ENCODE measurements at regions not wholly inside any gene's neighbourhood (a gene's known extent, or its start where the extent isn't known, plus 50 kb on each side); places are given as distances from the start of the nearest gene placed in this dataset.

DNA sequence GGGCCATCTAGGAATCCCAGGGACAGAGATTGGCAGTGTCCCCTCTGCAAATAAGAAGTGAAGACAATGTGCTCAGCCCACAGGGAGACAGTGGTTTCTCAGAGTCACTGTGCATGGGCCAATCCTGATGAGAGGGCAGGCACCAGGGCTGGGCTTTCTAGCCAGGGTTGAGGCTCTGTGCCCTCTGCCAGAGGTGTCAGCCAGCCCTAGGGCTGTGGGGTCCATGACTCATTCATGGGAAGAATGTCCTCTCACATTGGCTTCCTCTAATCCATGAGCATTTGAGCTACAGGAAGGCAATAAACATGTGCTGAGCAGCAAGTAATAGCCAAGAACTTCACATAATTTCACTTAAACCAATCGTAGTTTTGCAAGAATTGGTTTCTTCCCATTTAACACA is 482.0 kb upstream of the MGMT start:
- no peak overlapping the region for H3K4me3 ChIP-seq (ENCODE audit: low read depth, low read length)
- TF ChIP-seq, protein P1, sequence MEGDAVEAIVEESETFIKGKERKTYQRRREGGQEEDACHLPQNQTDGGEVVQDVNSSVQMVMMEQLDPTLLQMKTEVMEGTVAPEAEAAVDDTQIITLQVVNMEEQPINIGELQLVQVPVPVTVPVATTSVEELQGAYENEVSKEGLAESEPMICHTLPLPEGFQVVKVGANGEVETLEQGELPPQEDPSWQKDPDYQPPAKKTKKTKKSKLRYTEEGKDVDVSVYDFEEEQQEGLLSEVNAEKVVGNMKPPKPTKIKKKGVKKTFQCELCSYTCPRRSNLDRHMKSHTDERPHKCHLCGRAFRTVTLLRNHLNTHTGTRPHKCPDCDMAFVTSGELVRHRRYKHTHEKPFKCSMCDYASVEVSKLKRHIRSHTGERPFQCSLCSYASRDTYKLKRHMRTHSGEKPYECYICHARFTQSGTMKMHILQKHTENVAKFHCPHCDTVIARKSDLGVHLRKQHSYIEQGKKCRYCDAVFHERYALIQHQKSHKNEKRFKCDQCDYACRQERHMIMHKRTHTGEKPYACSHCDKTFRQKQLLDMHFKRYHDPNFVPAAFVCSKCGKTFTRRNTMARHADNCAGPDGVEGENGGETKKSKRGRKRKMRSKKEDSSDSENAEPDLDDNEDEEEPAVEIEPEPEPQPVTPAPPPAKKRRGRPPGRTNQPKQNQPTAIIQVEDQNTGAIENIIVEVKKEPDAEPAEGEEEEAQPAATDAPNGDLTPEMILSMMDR (IDR thresholded peaks at IDR 0.05; ENCODE audit: insufficient read depth, low read length, severe bottlenecking) = no peak
- H3K36me3 ChIP-seq (ENCODE audit: control insufficient read depth, insufficient read depth, low read length) = no peaks in the 10 kb centered on the region
- DNase-seq (ENCODE audit: low read depth) = no peak
- no peaks in the 10 kb centered on the region for H3K27me3 ChIP-seq (ENCODE audit: control insufficient read depth, insufficient read depth, low read length)
- FAIRE-seq = no peak

DNA sequence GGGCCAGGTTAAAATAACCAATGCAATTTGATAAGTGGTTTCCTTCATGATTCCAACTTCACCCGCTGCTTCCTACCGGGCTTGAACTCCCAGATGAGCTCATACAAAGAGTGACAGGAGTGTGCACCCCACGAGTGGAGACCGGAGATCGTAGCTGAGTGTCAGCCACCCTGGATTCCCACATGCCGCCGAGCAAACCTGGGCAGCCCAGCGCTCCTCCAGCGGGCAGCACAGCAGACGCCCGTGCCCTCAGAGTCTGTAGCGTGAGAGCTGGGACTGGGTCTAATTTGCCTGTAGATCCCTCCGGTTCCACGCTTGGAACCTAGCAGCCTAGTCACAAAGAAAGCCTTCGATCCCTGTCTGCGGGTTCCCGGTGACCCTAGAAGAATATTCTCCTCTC is 476.1 kb upstream of the MGMT start:
- DNase-seq (ENCODE audit: low read depth) = no peak
- Histone ChIP-seq H3K27me3 (ENCODE audit: control insufficient read depth, insufficient read depth, low read length) (no peaks in the 10 kb centered on the region), H3K36me3 (ENCODE audit: control insufficient read depth, insufficient read depth, low read length) (no peaks in the 10 kb centered on the region), H3K4me3 (ENCODE audit: low read depth, low read length) (no peak overlapping the region)
- no peak for FAIRE-seq
- TF ChIP-seq, protein P1 (IDR thresholded peaks at IDR 0.05; ENCODE audit: insufficient read depth, low read length, severe bottlenecking) = no peak

DNA sequence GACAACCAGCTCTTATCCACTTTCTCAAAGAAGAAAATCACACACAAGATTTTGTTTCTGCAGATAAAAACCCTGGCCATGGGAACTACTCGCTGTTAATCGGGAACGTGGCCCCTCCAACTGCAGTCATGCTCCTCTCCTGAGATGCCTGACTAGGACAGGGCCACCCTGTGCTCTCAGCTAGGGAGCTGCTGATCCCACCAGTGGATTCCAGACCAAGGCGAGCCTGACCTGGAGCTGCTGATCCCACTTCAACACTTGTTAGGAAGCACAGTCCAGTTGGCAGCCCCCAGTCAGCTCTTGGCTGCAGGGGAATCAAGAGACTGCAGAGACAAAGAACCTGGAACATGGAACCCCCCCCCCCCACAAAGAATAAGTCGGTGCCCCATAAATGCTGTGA is 474.3 kb upstream of the MGMT start:
- TF ChIP-seq, protein P1 (IDR thresholded peaks at IDR 0.05; ENCODE audit: insufficient read depth, low read length, severe bottlenecking) = no peak

DNA sequence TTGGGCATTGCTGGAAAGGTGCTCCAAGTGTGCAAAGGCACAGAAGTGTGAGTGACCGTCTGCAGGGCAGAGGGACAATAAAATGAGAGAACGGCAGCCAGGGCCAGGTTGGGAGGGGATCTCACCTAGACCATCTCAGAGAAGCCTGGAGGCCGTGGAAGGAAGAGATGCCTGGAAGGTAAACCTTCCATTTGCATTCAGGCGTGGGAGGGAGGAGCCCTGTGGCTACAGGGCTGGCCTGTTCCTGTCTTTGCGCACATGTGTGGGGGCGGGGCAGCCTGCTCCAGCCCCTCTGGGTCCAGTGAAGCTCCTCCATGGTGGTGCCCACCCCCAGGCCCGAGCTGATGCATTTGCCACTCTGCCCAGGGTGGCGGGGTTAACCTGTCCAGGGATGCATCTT is 473.6 kb upstream of the MGMT start:
- no peak for DNase-seq (ENCODE audit: low read depth)
- FAIRE-seq = no peak
- Histone ChIP-seq H3K36me3 (ENCODE audit: control insufficient read depth, insufficient read depth, low read length) (no peaks in the 10 kb centered on the region), H3K4me3 (ENCODE audit: low read depth, low read length) (no peak overlapping the region), H3K27me3 (ENCODE audit: control insufficient read depth, insufficient read depth, low read length) (no peaks in the 10 kb centered on the region)
- TF ChIP-seq, protein P1 (IDR thresholded peaks at IDR 0.05; ENCODE audit: insufficient read depth, low read length, severe bottlenecking) = no peak

More for the DNA sequence above, 474.3 kb upstream of the MGMT start:
- Histone ChIP-seq H3K4me3 (ENCODE audit: low read depth, low read length) (no peak overlapping the region), H3K27me3 (ENCODE audit: control insufficient read depth, insufficient read depth, low read length) (no peaks in the 10 kb centered on the region), H3K36me3 (ENCODE audit: control insufficient read depth, insufficient read depth, low read length) (no peaks in the 10 kb centered on the region)
- FAIRE-seq (no peak), DNase-seq (ENCODE audit: low read depth) (no peak)

DNA sequence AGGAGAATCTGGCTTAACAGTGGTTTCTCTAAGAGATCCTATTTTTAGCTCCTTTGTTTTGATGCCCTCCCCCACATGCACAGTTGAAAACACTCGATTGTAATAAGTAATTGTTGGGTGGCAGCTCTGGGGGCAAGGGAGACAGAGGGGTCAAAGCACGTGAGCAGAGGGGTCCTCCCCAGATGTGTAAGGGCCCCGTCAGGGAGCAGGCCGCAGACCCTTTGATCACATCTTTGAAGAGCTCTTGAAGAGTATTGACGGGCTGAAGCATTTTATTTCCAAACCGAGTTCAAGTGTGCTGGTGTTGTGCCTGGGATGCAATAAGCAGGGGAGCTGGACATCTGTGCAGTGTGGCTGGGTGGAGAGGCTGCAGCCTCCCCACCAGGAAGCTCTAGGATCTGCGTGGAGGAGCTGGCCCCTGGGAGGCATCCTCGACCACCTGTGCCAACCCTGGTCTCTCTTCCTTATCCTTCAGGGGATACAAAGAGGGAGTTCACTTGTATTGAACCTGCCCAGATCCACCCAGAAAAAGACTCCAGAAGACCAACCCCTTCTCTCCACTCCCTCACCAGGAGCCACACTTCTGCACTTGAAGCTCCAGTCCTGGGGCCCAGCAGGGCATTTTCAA is 473.0 kb upstream of the MGMT start:
- no peak for FAIRE-seq
- DNase-seq (ENCODE audit: low read depth) = no peak
- TF ChIP-seq, protein P1 (IDR thresholded peaks at IDR 0.05; ENCODE audit: insufficient read depth, low read length, severe bottlenecking) = no peak
- H3K27me3 ChIP-seq (ENCODE audit: control insufficient read depth, insufficient read depth, low read length) = no peaks in the 10 kb centered on the region
- no peaks in the 10 kb centered on the region for H3K36me3 ChIP-seq (ENCODE audit: control insufficient read depth, insufficient read depth, low read length)
- no peak overlapping the region for H3K4me3 ChIP-seq (ENCODE audit: low read depth, low read length)

DNA sequence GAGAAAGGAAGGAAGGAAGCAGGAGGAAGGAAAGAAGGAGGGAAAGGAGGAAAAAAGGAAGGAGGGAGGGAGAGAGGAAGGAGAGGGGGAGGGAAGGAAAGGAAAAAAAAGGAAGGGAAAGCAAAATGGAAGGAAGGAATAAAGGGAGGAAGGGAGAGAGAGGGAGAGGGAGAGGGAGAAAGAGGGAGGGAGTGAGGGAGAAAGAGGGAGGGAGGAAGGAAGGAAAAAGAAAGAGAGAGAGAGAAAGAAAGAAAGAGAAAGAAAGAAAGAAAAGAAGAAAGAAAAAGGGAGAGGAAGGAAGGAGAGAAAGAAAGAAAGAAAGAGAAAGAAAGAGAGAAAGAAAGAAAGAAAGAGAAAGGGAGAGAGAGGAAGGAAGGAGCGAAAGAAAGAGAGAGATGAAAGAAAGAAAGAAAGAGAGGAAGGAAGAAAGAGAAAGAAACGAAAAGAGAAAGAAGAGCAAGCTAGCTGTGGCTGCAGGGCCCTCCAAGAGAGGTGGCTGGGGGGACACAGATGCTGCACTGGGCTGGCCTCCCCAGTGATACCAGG is 472.4 kb upstream of the MGMT start:
- Histone ChIP-seq H3K36me3 (ENCODE audit: control insufficient read depth, insufficient read depth, low read length) (no peaks in the 10 kb centered on the region), H3K27me3 (ENCODE audit: control insufficient read depth, insufficient read depth, low read length) (no peaks in the 10 kb centered on the region), H3K4me3 (ENCODE audit: low read depth, low read length) (no peak overlapping the region)
- TF ChIP-seq, protein P1 (IDR thresholded peaks at IDR 0.05; ENCODE audit: insufficient read depth, low read length, severe bottlenecking) = no peak
- DNase-seq (ENCODE audit: low read depth) = no peak
- no peak for FAIRE-seq

All from bronchial epithelial cell (primary cell).